Neural crest cell (in vitro differentiated cells): ENCODE measurements at regions not wholly inside any gene's neighbourhood (a gene's known extent, or its start where the extent isn't known, plus 50 kb on each side); places are given as distances from the start of the nearest gene placed in this dataset.

Experiments used
- DNase-seq: peaks from one replicate; pipeline ENCODE4 v3.0.0; 2021; ENCODE audit warnings: low read depth, mixed read lengths, low spot score
- H3K27ac Mint-ChIP-seq: one replicate; pipeline ENCODE4 v1.8.0; 2021; ENCODE audit warnings: mild to moderate bottlenecking, mixed read lengths; ENCODE audit not compliant: unreplicated experiment
- H3K27me3 Mint-ChIP-seq: 2 replicates; pipeline ENCODE4 v1.8.0; 2021; ENCODE audit warnings: low read depth, mild to moderate bottlenecking, mixed read lengths
- H3K36me3 Mint-ChIP-seq: 2 replicates; pipeline ENCODE4 v1.8.0; 2021; ENCODE audit warnings: low read depth, mild to moderate bottlenecking, mixed read lengths
- H3K4me1 Mint-ChIP-seq: 2 replicates; pipeline ENCODE4 v1.8.0; 2021; ENCODE audit warnings: mixed read lengths
- H3K4me3 Mint-ChIP-seq: one replicate; pipeline ENCODE4 v1.8.0; 2021; ENCODE audit warnings: mild to moderate bottlenecking, mixed read lengths
- H3K9me3 Mint-ChIP-seq: 2 replicates; pipeline ENCODE4 v1.8.0; 2021; ENCODE audit warnings: mixed read lengths
- CTCF ChIP-seq: fragments of 200-600 bp; sonication (generic); conservative IDR thresholded peaks from 2 replicates; pipeline ENCODE4 v1.5.0; 2021; ENCODE audit warnings: antibody characterized with exemption, mild to moderate bottlenecking

- H3K36me3 Mint-ChIP-seq, result no peaks in the 10 kb centered on the region
- H3K9me3 Mint-ChIP-seq, result peaks cover 6% of the 10 kb centered on the region
- DNase-seq, result no peak
- no peak overlapping the region for H3K27ac Mint-ChIP-seq
- no peak overlapping the region for H3K4me3 Mint-ChIP-seq
- no peak for TF ChIP-seq CTCF
- H3K27me3 Mint-ChIP-seq, result peaks cover 2% of the 10 kb centered on the region
- no peaks in the 10 kb centered on the region for H3K4me1 Mint-ChIP-seq
These were observed 245.5 kb downstream of the ATP23 start for GRCh38 chr12:58186914-58187313.

GRCh38 chr12:58189030-58189429 lies 247.7 kb downstream of the ATP23 start:
- DNase-seq, result no peak
- H3K4me3 Mint-ChIP-seq, result no peak overlapping the region

GRCh38 chr12:58189893-58190292 lies 248.5 kb downstream of the ATP23 start:
- Mint-ChIP-seq H3K4me3 (no peak overlapping the region), H3K27me3 (peaks cover 3% of the 10 kb centered on the region), H3K36me3 (peaks cover 2% of the 10 kb centered on the region), H3K4me1 (no peaks in the 10 kb centered on the region), H3K27ac (no peak overlapping the region), H3K9me3 (peaks cover 12% of the 10 kb centered on the region)
- DNase-seq, result no peak
- no peak for TF ChIP-seq CTCF

More at GRCh38 chr12:58189030-58189429, 247.7 kb downstream of the ATP23 start:
- TF ChIP-seq CTCF, result no peak
- no peak overlapping the region for H3K27ac Mint-ChIP-seq
- H3K4me1 Mint-ChIP-seq, result no peaks in the 10 kb centered on the region
- H3K36me3 Mint-ChIP-seq, result peaks cover 2% of the 10 kb centered on the region
- peaks cover 9% of the 10 kb centered on the region for H3K9me3 Mint-ChIP-seq
- peaks cover 3% of the 10 kb centered on the region for H3K27me3 Mint-ChIP-seq

- Mint-ChIP-seq H3K9me3 (peaks cover 18% of the 10 kb centered on the region), H3K4me3 (no peak overlapping the region), H3K4me1 (no peaks in the 10 kb centered on the region), H3K27ac (no peak overlapping the region), H3K27me3 (peaks cover 3% of the 10 kb centered on the region), H3K36me3 (peaks cover 2% of the 10 kb centered on the region)
- DNase-seq, result no peak
- no peak for TF ChIP-seq CTCF
These were observed 249.3 kb downstream of the ATP23 start for GRCh38 chr12:58190618-58191017.

GRCh38 chr12:58196971-58197370 lies 255.6 kb downstream of the ATP23 start:
- peaks cover 2% of the 10 kb centered on the region for H3K36me3 Mint-ChIP-seq
- H3K9me3 Mint-ChIP-seq, result peaks cover 14% of the 10 kb centered on the region
- no peaks in the 10 kb centered on the region for H3K4me1 Mint-ChIP-seq
- no peak overlapping the region for H3K4me3 Mint-ChIP-seq
- H3K27me3 Mint-ChIP-seq, result peaks cover 3% of the 10 kb centered on the region
- DNase-seq, result no peak
- no peak for TF ChIP-seq CTCF
- H3K27ac Mint-ChIP-seq, result no peak overlapping the region
